Breast epithelium (tissue), 4 donors: ENCODE measurements at regions not wholly inside any gene's neighbourhood (a gene's known extent, or its start where the extent isn't known, plus 50 kb on each side); places are given as distances from the start of the nearest gene placed in this dataset.

Experiments
- DNase-seq, 2 donors: peaks; one replicate each; pipeline ENCODE4 v3.0.0-alpha.2; 2019; ENCODE audit warnings: low spot score in 2 of 2
- H3K27ac ChIP-seq, 2 donors: fragments of 200-600 bp; sonication (generic) in 1 of 2; one replicate each; pipeline ENCODE4 v1.5.1; 2016 to 2019; ENCODE audit warnings: mild to moderate bottlenecking in 1 of 2
- H3K27me3 ChIP-seq, 2 donors: fragments of 200-600 bp; sonication (generic) in 1 of 2; one replicate each; pipeline versions ENCODE4 v1.5.1 to v1.6.0; 2017 to 2019; ENCODE audit warnings: control low read depth in 1 of 2, mild to moderate bottlenecking in 1 of 2
- H3K36me3 ChIP-seq: fragments of 200-600 bp; one replicate; pipeline ENCODE4 v1.5.1; 2019
- H3K4me1 ChIP-seq, 2 donors: fragments of 200-600 bp; sonication (generic); one replicate each; pipeline ENCODE4 v1.5.1; 2016 to 2019; ENCODE audit warnings: control low read depth in 1 of 2
- H3K4me3 ChIP-seq, 3 donors: fragments of 200-600 bp; sonication (generic); 1 replicate in 2 of 3; 2 replicates in 1 of 3; pipeline ENCODE4 v1.5.1; 2016 to 2019; ENCODE audit warnings: mild to moderate bottlenecking in 3 of 3, moderate library complexity in 2 of 3
- H3K9me3 ChIP-seq, 2 donors: fragments of 200-600 bp; sonication (generic) in 1 of 2; one replicate each; pipeline ENCODE4 v1.5.1; 2016 to 2019; ENCODE audit warnings: control low read depth in 1 of 2
- POLR2A ChIP-seq: fragments of 450-650 bp; IDR thresholded peaks from one replicate; pipeline ENCODE4 v1.6.1; 2016; ENCODE audit warnings: antibody characterized with exemption, mild to moderate bottlenecking, moderate library complexity
- POLR2AphosphoS5 ChIP-seq, 3 donors: sonication (generic); formaldehyde crosslinking; IDR thresholded peaks; one replicate each; pipeline ENCODE4 v1.6.1; 2017; ENCODE audit warnings: antibody characterized with exemption in 3 of 3
- intact Hi-C: fragments of 100-400 bp; cut with DNase I; formaldehyde crosslinking; loops from one replicate; pipeline ENCODE4 v1.15.1; 2023; ENCODE audit warnings: low total_unique reads
- TF ChIP-seq, protein P1 (sequence below), 3 donors: fragments of 450-650 bp; IDR thresholded peaks; one replicate each; pipeline ENCODE4 v1.5.1; 2016 to 2017; ENCODE audit warnings: antibody characterized with exemption in 3 of 3, mild to moderate bottlenecking in 3 of 3, moderate library complexity in 3 of 3

GRCh38 chrX:79079477-79079876 lies 65.0 kb upstream of the GPR174 start:
- Histone ChIP-seq H3K27ac (no peak overlapping the region), H3K4me3 (no peak overlapping the region), H3K27me3 (peaks cover 0 to 14% of the 10 kb centered on the region in 2 donors), H3K4me1 (no peaks in the 10 kb centered on the region), H3K36me3 (no peaks in the 10 kb centered on the region), H3K9me3 (peaks cover 0 to 3% of the 10 kb centered on the region in 2 donors)
- no peak for DNase-seq
- TF ChIP-seq, protein P1, sequence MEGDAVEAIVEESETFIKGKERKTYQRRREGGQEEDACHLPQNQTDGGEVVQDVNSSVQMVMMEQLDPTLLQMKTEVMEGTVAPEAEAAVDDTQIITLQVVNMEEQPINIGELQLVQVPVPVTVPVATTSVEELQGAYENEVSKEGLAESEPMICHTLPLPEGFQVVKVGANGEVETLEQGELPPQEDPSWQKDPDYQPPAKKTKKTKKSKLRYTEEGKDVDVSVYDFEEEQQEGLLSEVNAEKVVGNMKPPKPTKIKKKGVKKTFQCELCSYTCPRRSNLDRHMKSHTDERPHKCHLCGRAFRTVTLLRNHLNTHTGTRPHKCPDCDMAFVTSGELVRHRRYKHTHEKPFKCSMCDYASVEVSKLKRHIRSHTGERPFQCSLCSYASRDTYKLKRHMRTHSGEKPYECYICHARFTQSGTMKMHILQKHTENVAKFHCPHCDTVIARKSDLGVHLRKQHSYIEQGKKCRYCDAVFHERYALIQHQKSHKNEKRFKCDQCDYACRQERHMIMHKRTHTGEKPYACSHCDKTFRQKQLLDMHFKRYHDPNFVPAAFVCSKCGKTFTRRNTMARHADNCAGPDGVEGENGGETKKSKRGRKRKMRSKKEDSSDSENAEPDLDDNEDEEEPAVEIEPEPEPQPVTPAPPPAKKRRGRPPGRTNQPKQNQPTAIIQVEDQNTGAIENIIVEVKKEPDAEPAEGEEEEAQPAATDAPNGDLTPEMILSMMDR (IDR thresholded peaks at IDR 0.05): no peak
- TF ChIP-seq POLR2AphosphoS5 (IDR thresholded peaks at IDR 0.05): no peak
- TF ChIP-seq POLR2A: no peak
- intact Hi-C loops: no loop called here

- H3K4me1 ChIP-seq: no peaks in the 10 kb centered on the region
- H3K4me3 ChIP-seq: no peak overlapping the region
- peaks cover 0 to 3% of the 10 kb centered on the region in 2 donors for H3K9me3 ChIP-seq
- TF ChIP-seq, protein P1 (IDR thresholded peaks at IDR 0.05): no peak
- TF ChIP-seq POLR2AphosphoS5 (IDR thresholded peaks at IDR 0.05) (no peak), POLR2A (no peak)
- no peaks in the 10 kb centered on the region for H3K36me3 ChIP-seq
- H3K27ac ChIP-seq: no peak overlapping the region
- H3K27me3 ChIP-seq: peaks cover 0 to 19% of the 10 kb centered on the region in 2 donors
- DNase-seq: no peak
- intact Hi-C loops: no loop called here
Measured at GRCh38 chrX:79080141-79080540, 64.3 kb upstream of the GPR174 start.

DNA sequence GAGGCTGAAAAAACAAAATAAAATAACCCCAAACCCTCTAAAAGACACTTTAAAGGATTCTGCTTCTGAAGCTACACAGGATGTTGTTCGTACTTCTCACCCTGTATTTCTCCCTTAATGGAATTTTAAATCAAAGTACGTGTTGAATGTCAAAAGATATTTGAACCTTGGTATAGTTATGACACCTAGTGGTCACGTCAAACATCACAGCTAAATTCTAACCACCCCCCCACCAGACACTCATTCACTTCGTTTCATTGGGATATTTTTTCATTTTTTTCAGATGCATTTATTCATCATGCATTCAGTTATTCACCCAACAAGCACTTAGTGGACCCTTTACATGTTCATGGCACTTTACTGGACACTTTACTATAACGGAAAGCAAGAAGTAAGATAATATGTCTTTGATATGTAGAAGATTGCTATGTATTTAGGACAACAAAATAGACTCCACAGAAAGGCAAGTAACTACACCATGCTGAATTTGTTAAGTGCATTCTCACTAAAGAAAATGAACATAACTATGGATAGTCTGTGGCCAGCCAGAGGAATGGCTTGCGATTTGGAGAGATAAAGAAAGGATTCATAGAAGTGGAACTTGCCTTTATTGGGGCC lies 62.5 kb upstream of the GPR174 start:
- Histone ChIP-seq H3K4me1 (no peaks in the 10 kb centered on the region), H3K9me3 (no peaks in the 10 kb centered on the region), H3K27me3 (peaks cover 0 to 20% of the 10 kb centered on the region in 2 donors), H3K4me3 (no peak overlapping the region), H3K27ac (no peak overlapping the region), H3K36me3 (no peaks in the 10 kb centered on the region)
- intact Hi-C loops: no loop called here
- DNase-seq: no peak
- TF ChIP-seq POLR2AphosphoS5 (IDR thresholded peaks at IDR 0.05): no peak
- TF ChIP-seq, protein P1 (IDR thresholded peaks at IDR 0.05): peak; percentile 17 to 66 (median 37)

- Histone ChIP-seq H3K4me3 (no peak overlapping the region), H3K4me1 (no peaks in the 10 kb centered on the region), H3K9me3 (no peaks in the 10 kb centered on the region), H3K27ac (no peak overlapping the region), H3K27me3 (peaks cover 0 to 16% of the 10 kb centered on the region in 2 donors), H3K36me3 (no peaks in the 10 kb centered on the region)
- DNase-seq: no peak
- intact Hi-C loops: no loop called here
- TF ChIP-seq POLR2A: no peak
- TF ChIP-seq POLR2AphosphoS5 (IDR thresholded peaks at IDR 0.05): no peak
- TF ChIP-seq, protein P1 (IDR thresholded peaks at IDR 0.05): no peak
Measured at GRCh38 chrX:79082899-79083298, 61.6 kb upstream of the GPR174 start.

DNA sequence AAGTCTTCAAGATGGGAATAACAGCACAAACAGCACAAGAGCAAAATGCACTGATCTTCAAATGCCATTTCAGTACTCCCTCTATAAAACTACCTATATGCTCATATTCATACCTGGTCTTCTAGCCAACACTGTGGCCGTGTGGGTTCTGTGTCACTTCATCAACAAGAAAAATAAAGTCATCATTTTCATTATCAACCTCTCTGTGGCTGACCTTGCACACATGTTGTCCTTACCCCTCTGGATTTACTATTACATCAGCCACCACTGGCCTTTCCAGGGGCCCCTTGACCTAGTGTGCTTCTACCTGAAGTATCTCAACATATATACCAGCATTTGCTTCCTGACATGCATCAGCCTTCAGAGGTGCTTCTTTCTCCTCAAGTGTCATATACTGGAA lies 59.6 kb upstream of the GPR174 start:
- no peaks in the 10 kb centered on the region for H3K36me3 ChIP-seq
- H3K27me3 ChIP-seq: peaks cover 0 to 21% of the 10 kb centered on the region in 2 donors
- DNase-seq: no peak
- intact Hi-C loops: no loop called here
- H3K27ac ChIP-seq: no peak overlapping the region
- TF ChIP-seq, protein P1 (IDR thresholded peaks at IDR 0.05): no peak
- TF ChIP-seq POLR2AphosphoS5 (IDR thresholded peaks at IDR 0.05): no peak
- H3K4me1 ChIP-seq: no peaks in the 10 kb centered on the region
- no peaks in the 10 kb centered on the region for H3K9me3 ChIP-seq
- H3K4me3 ChIP-seq: no peak overlapping the region
